LHCN-M2 (cell line): ENCODE measurements at regions not wholly inside any gene's neighbourhood (a gene's known extent, or its start where the extent isn't known, plus 50 kb on each side); places are given as distances from the start of the nearest gene placed in this dataset.
"Not testable (repeated sequence)": the region's sequence is repeated elsewhere in the genome, so short reads cannot be mapped to it uniquely, and the experiment has no call there.

Experiments used
- DNase-seq: peaks from one replicate; pipeline ENCODE4 v3.0.0-alpha.2; 2012; ENCODE audit warnings: low read depth

- DNase-seq, result no peak
These were observed 121.7 kb upstream of the ADCY2 start for GRCh38 chr5:7274203-7274602.

DNA sequence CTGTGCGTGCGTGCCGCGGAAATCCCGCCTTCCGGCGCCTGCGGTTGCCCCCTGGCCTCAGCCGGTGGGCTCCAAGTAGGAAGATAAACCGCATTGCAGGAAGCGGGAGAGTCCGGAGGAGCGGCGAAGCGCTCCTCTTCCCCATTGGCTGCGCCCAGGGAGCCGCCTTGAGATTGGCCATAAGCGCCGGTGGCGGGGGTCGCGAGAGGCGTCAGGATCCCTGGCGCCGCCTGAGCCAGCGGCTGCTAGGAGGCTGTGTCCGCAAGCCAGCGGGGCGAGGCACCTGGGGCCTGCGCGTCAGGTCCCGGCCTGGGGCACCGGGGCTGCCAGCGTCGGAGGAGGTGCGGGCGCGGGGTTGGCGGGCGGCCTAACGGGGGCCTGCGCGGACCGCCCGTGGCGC, 106.3 kb upstream of the ADCY2 start:
- not testable (repeated sequence) for DNase-seq

GRCh38 chr5:7297821-7298220, 98.1 kb upstream of the ADCY2 start:
- DNase-seq, result not testable (repeated sequence)

GRCh38 chr5:7299731-7300130, 96.2 kb upstream of the ADCY2 start:
- DNase-seq, result not testable (repeated sequence)

DNA sequence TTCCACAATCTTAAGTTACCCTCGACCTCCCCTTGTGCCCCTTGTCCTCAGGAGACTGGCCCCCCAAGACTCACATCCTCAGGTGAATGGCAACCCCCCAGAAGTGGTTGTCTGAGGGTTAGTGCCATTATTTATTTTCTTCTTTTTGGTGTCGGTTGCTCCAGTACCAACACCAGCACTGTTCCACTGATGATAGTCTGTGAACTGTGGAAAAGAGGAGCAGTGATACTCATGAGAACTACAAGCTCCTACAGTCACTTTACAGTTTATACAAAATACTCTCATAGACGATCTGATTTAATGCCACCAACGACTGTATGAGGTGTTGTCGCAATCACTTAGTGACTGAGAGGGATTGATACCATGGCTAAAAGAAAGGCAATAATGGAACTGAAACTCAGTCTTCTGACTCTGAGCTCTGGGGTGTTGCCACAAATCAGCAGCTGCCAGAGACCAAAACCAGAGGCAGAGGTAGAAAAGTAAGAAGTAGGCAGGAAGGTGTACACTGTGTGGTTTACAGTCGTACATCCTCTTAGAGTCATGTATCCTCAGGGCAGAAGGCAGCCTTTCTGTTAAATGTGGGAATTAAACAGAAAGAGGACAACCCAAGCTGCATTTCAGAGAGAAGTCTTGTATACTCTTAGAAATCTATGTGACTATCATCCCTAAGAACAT, 90.8 kb upstream of the ADCY2 start:
- not testable (repeated sequence) for DNase-seq

GRCh38 chr5:7306556-7306955, 89.4 kb upstream of the ADCY2 start:
- DNase-seq, result not testable (repeated sequence)

- DNase-seq, result not testable (repeated sequence)
These were observed 88.2 kb upstream of the ADCY2 start for GRCh38 chr5:7307709-7308108.

- DNase-seq, result not testable (repeated sequence)
These were observed 86.2 kb upstream of the ADCY2 start for GRCh38 chr5:7309715-7310114.

DNA sequence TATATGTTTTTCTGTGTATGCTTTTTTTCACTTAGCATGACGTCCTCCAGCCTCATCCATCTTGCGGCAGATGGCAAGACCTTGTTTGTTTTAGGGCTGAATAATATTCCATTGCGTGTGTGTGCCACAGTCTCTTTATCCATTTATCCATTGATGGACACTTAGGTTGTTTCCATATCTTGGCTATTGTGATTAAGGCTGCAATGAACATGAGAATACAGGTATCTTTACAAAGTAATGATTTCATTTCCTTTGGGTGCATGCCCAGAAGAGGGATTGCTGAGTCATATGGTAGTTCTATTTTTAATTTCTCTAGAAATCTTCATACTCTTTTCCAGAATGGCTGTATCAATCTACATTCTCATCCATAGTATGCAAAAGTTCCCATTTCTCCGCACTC, 85.3 kb upstream of the ADCY2 start:
- DNase-seq, result not testable (repeated sequence)

DNA sequence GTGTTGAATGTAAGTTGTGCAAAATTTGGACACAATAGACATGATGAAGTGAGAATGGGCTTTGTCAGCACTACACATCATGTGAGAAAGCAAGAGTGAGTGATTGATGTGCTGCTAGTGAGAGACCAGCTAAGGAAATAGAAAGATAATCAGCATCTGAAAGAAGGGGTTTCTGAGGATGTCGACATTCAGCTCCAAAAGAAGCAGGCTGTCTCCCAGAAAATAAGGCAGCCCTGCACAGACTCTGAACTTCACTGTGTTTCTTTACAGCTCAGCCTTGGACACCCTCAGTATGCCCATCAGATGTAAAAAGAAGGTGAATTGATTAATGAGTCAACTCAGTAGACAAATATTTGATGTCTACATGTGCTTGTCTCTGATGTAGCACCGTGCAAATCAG, 80.8 kb upstream of the ADCY2 start:
- no peak for DNase-seq

DNA sequence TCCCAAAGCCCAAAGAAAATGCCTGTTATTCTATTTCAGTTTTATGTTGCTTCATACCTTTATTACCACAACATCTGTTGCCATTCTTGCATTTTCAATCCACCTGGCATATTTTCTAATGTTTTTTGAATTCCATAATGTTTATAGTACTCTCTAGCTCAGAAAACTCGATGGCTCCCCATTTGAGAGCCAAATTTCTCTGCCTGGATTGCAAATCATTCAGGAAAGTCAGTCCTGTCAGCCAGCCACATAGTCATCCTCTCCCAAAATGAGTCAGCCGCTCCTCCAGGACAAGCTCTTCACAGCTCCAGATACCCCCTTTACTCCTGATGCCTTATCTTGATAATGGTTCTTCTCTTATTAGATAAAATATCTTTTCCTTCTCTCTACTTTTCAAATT, 78.2 kb upstream of the ADCY2 start:
- no peak for DNase-seq

DNA sequence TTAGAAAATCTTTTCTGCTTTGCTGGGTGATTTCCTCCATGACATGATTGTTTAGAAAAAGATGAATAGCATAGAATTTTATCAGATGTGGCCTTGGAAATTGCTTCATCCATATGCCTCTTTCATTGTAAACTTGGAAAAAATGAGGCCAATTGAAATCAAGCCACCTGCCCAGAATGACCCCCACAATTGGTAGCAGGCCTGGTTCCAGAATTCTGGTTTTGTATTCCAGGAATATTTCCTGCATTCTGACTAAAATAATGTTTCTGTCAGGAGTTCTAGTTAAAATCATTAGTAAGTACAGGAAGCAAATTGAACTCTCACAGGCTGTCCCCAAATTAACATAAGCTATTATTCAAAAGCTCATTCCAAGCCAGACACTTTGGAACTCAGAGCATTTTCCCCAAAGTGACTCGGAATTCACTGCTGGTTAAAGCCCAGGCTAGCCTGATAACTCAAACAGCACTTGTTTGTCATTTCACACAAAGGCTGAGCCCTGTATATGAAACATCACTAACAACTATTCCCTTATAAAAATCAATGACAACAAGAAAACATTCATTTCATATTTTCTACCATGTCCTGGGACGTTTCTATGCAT, 75.1 kb upstream of the ADCY2 start:
- DNase-seq, result no peak

DNA sequence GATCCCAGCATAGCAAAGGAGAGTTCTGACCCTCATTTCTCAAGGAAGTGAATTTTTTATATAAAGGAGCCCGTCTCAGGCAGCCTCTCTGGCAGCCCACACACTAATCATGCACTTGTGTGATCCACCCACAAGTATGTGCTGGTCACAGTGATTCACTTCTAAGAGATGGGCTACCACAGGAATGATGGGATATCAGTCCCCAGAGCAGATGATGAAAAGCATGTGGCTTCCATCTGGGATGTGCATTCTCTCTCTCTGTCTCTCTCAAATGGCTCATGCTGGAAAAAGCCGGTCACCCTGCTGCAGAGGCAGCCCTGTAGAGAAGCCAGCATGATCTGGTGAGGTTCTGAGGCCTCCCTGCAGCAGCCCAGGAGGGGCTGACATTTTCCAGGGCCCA, 74.2 kb upstream of the ADCY2 start:
- no peak for DNase-seq

GRCh38 chr5:7324919-7325318, 71.0 kb upstream of the ADCY2 start:
- no peak for DNase-seq

GRCh38 chr5:7325975-7326913, 69.7 kb upstream of the ADCY2 start:
- no peak for DNase-seq

DNA sequence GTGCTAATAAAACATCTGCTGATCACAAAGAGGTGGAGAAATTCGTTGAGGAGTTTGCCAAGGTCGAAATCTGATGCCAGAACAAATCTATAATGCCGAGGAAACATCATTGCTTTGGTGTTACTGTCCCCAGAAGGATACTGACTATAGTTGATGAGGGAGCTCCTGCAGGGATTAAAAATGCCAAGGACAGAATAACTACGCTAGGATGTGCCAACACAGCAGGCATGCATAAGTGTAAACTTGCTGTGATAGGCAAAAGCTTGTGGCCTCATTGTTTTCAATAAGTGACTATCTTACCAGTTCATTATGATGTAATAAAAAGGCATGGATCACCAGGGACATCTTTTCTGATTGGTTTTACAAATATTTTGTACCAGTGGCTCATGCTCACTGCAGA, 66.8 kb upstream of the ADCY2 start:
- DNase-seq, result no peak

- no peak for DNase-seq
These were observed 66.2 kb upstream of the ADCY2 start for GRCh38 chr5:7329712-7330111.

DNA sequence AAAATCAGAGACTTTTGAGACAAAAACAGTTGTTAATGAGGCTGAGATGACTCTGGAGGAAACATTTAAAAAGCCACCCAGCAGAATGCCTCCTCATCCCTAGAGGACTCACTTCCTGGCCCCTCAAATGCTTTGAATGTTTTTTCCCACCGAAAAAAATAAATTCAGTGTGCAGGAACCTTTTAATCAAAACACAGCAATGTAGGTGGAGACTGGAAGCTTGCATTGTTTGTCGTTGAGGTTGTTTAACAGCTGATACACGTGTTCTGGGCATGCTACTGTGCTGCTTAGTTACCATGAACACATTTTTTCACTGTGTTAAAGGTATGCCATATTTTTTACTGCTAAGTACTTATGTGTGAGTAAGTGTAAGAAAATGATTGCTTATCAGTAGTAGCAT, 65.7 kb upstream of the ADCY2 start:
- DNase-seq, result no peak

GRCh38 chr5:7331131-7331530, 64.8 kb upstream of the ADCY2 start:
- DNase-seq, result no peak
